GM12865 (cell line): ENCODE measurements at regions not wholly inside any gene's neighbourhood (a gene's known extent, or its start where the extent isn't known, plus 50 kb on each side); places are given as distances from the start of the nearest gene placed in this dataset.

Experiments used
- DNase-seq: peaks from one replicate; pipeline ENCODE4 v3.0.0; 2010; ENCODE audit warnings: low read depth
- H3K4me3 ChIP-seq: 2 replicates; pipeline ENCODE4 v1.5.1; 2011; ENCODE audit warnings: mild to moderate bottlenecking, low read depth, low read length, control low read depth
- TF ChIP-seq, protein P1 (sequence below): IDR thresholded peaks from 2 replicates; pipeline ENCODE4 v1.5.1; 2011; ENCODE audit warnings: low read length, control low read depth, low read depth, inconsistent platforms; ENCODE audit not compliant: insufficient read depth; ENCODE audit errors: missing control alignments

DNA sequence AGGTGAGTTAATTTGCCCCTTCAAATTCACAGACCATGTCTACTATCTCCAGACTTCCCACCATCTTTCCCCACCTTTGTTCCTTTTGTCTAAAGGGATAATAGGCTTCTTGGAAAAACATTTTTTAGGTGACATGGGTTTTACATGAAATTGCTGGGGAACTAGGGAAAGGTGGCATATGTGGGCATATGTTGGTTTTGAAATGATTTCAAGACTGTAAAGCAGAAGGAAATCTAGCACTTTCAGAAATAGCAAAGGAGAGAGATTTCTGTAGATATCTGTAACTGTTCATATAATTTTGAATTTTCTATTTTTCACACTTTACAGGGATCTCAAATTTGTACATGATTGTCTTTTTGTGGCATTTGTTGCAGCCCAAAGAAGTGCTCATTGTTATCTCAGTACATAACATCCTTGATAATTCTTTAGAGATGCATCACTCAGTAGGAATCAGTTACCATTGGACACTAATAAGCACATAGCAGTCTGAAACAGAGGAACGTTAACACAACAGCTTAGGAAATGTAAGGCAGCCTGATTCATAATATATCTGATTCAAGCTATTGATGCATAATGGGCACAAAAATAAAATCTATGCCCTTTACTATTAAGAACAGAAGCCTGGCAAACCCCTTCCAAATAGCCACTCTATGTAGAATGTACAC, 659.7 kb downstream of the CENPC start:
- TF ChIP-seq, protein P1, sequence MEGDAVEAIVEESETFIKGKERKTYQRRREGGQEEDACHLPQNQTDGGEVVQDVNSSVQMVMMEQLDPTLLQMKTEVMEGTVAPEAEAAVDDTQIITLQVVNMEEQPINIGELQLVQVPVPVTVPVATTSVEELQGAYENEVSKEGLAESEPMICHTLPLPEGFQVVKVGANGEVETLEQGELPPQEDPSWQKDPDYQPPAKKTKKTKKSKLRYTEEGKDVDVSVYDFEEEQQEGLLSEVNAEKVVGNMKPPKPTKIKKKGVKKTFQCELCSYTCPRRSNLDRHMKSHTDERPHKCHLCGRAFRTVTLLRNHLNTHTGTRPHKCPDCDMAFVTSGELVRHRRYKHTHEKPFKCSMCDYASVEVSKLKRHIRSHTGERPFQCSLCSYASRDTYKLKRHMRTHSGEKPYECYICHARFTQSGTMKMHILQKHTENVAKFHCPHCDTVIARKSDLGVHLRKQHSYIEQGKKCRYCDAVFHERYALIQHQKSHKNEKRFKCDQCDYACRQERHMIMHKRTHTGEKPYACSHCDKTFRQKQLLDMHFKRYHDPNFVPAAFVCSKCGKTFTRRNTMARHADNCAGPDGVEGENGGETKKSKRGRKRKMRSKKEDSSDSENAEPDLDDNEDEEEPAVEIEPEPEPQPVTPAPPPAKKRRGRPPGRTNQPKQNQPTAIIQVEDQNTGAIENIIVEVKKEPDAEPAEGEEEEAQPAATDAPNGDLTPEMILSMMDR, result no peak
- DNase-seq, result no peak

DNA sequence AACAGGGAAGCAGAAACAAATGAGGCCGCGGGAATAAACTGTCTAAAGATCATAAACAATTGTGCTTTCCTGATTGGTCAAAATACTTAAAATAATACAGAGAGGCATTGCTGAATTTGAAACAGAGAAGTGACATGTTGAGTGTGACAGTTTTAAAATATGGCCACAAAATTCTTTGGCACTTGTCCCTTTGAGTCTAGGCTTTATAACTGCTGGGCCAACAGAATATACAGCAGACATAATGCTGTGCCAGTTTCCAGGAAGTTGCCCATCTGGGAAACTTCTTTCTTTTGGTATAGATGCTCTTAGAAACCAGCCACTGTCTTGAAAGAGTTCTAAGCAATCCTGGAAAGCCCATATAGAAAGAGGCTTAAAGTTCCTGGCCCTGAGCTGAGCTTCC, 668.4 kb downstream of the CENPC start:
- TF ChIP-seq, protein P1, result no peak
- DNase-seq, result no peak
- no peak overlapping the region for H3K4me3 ChIP-seq

More for the DNA sequence above, 659.7 kb downstream of the CENPC start:
- H3K4me3 ChIP-seq, result no peak overlapping the region

DNA sequence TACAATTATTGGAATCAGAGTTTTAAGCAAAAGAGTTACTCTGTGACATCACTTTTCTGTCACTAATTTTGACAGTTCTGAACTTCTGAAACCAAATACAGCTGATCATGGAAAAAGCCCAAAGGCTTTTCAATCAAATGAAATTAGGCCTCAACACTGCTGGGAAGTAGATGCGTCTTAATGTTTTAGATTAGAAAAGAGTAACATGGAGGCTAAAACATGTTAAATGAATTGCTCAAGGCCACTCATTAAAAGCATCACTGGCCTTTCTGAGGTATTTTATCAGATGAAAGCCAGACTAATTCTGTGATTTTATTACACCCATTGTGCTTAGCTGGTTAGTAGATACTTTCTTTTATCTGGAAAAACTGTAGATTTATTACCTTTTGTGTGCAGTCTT, 672.6 kb downstream of the CENPC start:
- TF ChIP-seq, protein P1, result no peak
- no peak for DNase-seq
- no peak overlapping the region for H3K4me3 ChIP-seq

DNA sequence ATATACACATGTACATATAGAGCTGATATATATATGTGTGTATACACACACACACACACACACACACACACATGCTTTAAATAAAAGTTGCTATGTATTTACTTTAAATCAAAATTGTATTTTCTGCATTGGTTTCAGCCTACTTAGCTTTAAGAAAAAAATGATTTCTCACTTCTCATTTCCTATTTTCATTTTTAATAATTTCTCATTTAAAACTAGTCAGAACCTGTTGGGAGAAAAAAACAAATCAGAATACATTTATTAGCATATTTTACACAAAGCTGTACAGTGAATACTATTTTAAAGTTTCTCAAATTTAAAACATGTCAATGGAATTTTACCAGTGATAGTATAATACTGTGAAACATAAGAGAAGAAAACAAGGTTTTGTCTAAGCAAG, 681.8 kb downstream of the CENPC start:
- no peak overlapping the region for H3K4me3 ChIP-seq
- TF ChIP-seq, protein P1, result no peak
- no peak for DNase-seq

DNA sequence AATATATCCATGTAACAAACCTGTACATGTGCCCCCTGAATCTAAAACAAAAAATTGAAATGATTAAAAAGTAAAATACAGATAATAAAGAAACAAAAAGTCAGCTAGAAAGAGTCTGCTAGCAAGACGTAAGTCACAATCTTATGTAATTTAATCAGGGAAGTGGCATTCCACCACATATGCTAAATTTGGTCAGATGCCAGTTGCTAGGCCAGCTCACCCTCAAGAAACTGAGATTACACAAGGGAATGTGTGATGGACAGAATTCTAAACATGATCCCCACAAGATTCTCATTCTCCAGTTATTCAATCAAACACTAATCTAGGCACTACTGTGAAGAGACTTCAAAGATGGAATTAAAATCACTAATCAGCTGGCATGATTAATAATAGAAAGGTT, 689.3 kb downstream of the CENPC start:
- DNase-seq, result no peak
- TF ChIP-seq, protein P1, result no peak
- no peak overlapping the region for H3K4me3 ChIP-seq

DNA sequence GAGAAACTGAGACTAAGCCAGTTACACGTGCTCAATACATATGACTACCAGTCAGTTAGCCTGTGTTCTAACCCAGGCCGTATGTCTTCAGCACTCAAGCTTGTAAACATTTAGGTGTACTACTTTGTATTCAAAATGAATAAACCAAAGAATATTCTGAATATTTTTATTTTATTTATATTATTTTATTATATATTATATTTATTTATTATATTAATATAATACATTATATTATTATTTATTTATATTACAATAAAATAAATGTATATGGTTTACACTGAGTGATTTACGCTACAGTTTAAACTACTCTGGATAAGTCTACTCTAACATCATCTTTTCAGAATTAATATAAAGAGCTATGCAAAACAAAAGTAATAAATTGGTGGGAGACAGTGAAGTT, 691.5 kb downstream of the CENPC start:
- TF ChIP-seq, protein P1, result no peak
- no peak overlapping the region for H3K4me3 ChIP-seq
- no peak for DNase-seq

DNA sequence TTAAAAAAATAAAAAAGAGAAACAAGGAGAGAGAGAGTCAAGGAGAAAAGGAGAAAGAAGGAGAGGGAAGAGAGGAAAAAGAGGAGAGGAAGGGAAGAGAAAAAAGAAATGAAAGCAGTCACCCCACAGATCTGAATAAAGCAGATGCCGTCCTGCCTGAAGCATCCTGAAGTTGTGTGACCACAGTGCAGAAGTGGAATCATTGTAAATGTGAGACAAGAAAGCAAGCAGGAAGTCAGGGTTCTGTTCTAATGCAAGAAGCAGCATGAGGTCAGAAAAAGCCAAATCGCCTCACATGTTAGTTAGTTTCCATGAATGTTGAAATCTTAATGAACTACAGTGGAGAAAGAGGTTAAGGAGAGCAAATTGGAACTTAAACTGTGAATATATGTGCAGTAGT, 692.5 kb downstream of the CENPC start:
- no peak overlapping the region for H3K4me3 ChIP-seq
- TF ChIP-seq, protein P1, result no peak
- no peak for DNase-seq
